IMR-90 (cell line): ENCODE measurements at regions not wholly inside any gene's neighbourhood (a gene's known extent, or its start where the extent isn't known, plus 50 kb on each side); places are given as distances from the start of the nearest gene placed in this dataset.

Source experiments
- ATAC-seq: fragments of 200-7000 bp; cut with Tn5 transposase; 2 replicates; pipeline ENCODE4 v1.9.1; 2020; ENCODE audit warnings: low read depth, mild to moderate bottlenecking, moderate library complexity
- BruUV-seq: library from RNA; stranded (reverse); fragments of 400-500 nt; replicated peaks from 2 replicates; lab custom pipeline; 2021; lab: Mats Ljungman, UMichigan
- CTCF ChIA-PET: fragments of 300-600 bp; formaldehyde crosslinking; extraction: SDS; loops from one replicate; lab custom pipeline; 2021; ENCODE audit warnings: antibody characterized with exemption; lab: Yijun Ruan, JAX
- POLR2A ChIA-PET: fragments of 300-600 bp; sonication (Branson Sonifier 250); formaldehyde crosslinking; loops from one replicate; lab custom pipeline; 2022; ENCODE audit warnings: antibody characterized with exemption; ENCODE audit not compliant: unreplicated experiment; lab: Charles Lee
- DNase-seq: peaks from one replicate; pipeline ENCODE4 v3.0.0; 2013
- H2AFZ ChIP-seq: replicated peaks from 2 replicates; pipeline ENCODE3; 2013; ENCODE audit warnings: low read length, mild to moderate bottlenecking; ENCODE audit not compliant: poor library complexity
- H2AK5ac ChIP-seq: 2 replicates; pipeline ENCODE4 v1.6.1; 2013; ENCODE audit warnings: low read depth, low read length, inconsistent platforms
- H2AK9ac ChIP-seq: replicated peaks from 2 replicates; pipeline ENCODE3; 2013; ENCODE audit warnings: mild to moderate bottlenecking, low read depth, low read length, moderate library complexity; ENCODE audit not compliant: poor library complexity
- H2BK120ac ChIP-seq: 2 replicates; pipeline ENCODE4 v1.6.1; 2013; ENCODE audit warnings: low read depth, low read length, inconsistent platforms
- H2BK15ac ChIP-seq: 3 replicates; pipeline ENCODE4 v1.6.1; 2013; ENCODE audit warnings: low read depth, low read length, inconsistent platforms
- H2BK20ac ChIP-seq: 2 replicates; pipeline ENCODE4 v1.6.1; 2013; ENCODE audit warnings: low read depth, mild to moderate bottlenecking, inconsistent platforms, low read length, moderate library complexity
- H2BK5ac ChIP-seq: 2 replicates; pipeline ENCODE4 v1.6.1; 2013; ENCODE audit warnings: mild to moderate bottlenecking, low read depth, low read length, inconsistent platforms; ENCODE audit not compliant: poor library complexity, severe bottlenecking
- H3K14ac ChIP-seq: replicated peaks from 2 replicates; pipeline ENCODE4 v1.6.1; 2013; ENCODE audit warnings: low read depth, low read length, inconsistent platforms
- H3K18ac ChIP-seq: 2 replicates; pipeline ENCODE4 v1.6.1; 2013; ENCODE audit warnings: low read depth, low read length, control low read depth
- H3K23ac ChIP-seq: 2 replicates; pipeline ENCODE4 v1.6.1; 2013; ENCODE audit warnings: low read depth, low read length, inconsistent platforms
- H3K27ac ChIP-seq: 2 replicates; pipeline ENCODE4 v1.5.1; 2013; ENCODE audit warnings: mild to moderate bottlenecking, control low read depth, low read length; ENCODE audit not compliant: insufficient read depth
- H3K27me3 ChIP-seq: 2 replicates; pipeline ENCODE4 v1.6.1; 2013; ENCODE audit warnings: low read length; ENCODE audit not compliant: control insufficient read depth, insufficient read depth
- H3K36me3 ChIP-seq: 2 replicates; pipeline ENCODE4 v1.6.1; 2013; ENCODE audit warnings: low read length, mixed read lengths; ENCODE audit not compliant: control insufficient read depth, insufficient read depth
- H3K4ac ChIP-seq: 2 replicates; pipeline ENCODE4 v1.6.1; 2013; ENCODE audit warnings: low read depth, low read length, inconsistent platforms
- H3K4me1 ChIP-seq: 2 replicates; pipeline ENCODE4 v1.6.1; 2013; ENCODE audit warnings: low read length, mixed read lengths; ENCODE audit not compliant: control insufficient read depth, insufficient read depth
- H3K4me2 ChIP-seq: 2 replicates; pipeline ENCODE4 v1.6.1; 2013; ENCODE audit warnings: low read depth, mild to moderate bottlenecking, control low read depth, low read length, moderate library complexity
- H3K4me3 ChIP-seq: 2 replicates; pipeline ENCODE4 v1.5.1; 2013; ENCODE audit warnings: low read depth, mild to moderate bottlenecking, control low read depth, low read length, moderate library complexity; ENCODE audit not compliant: insufficient read depth
- H3K56ac ChIP-seq: 2 replicates; pipeline ENCODE4 v1.6.1; 2013; ENCODE audit warnings: low read length, inconsistent platforms; ENCODE audit not compliant: insufficient read depth; ENCODE audit errors: extremely low read depth
- H3K79me1 ChIP-seq, 2 experiments: 2 replicates each; pipeline ENCODE4 v1.6.1; 2013; ENCODE audit warnings: low read length in 2 of 2, inconsistent platforms in 1 of 2, low read depth in 1 of 2
- H3K9ac ChIP-seq: 2 replicates; pipeline ENCODE4 v1.6.1; 2013; ENCODE audit warnings: low read depth, low read length, control low read depth
- H3K9me1 ChIP-seq: 2 replicates; pipeline ENCODE4 v1.6.1; 2013; ENCODE audit warnings: low read length, inconsistent platforms; ENCODE audit not compliant: insufficient read depth
- H3K9me3 ChIP-seq: 2 replicates; pipeline ENCODE4 v1.6.1; 2013; ENCODE audit warnings: low read length; ENCODE audit not compliant: control insufficient read depth, insufficient read depth
- H4K20me1 ChIP-seq: 2 replicates; pipeline ENCODE4 v1.6.1; 2013; ENCODE audit warnings: low read length, inconsistent platforms; ENCODE audit not compliant: insufficient read depth
- H4K5ac ChIP-seq: 2 replicates; pipeline ENCODE4 v1.6.1; 2013; ENCODE audit warnings: mild to moderate bottlenecking, low read depth, low read length, control low read depth
- H4K8ac ChIP-seq, 2 experiments: 2 replicates each; pipeline ENCODE4 v1.6.1; 2013; ENCODE audit warnings: low read depth in 2 of 2, low read length in 2 of 2, control low read depth in 1 of 2, inconsistent platforms in 1 of 2
- H4K91ac ChIP-seq: 2 replicates; pipeline ENCODE4 v1.6.1; 2013; ENCODE audit warnings: low read depth, low read length, inconsistent platforms; ENCODE audit not compliant: insufficient read depth
- BHLHE40 ChIP-seq: fragments of 150-350 bp; IDR thresholded peaks from 2 replicates; pipeline ENCODE4 v1.6.1; 2016; ENCODE audit warnings: mild to moderate bottlenecking, low read depth, low read length
- CEBPB ChIP-seq: IDR thresholded peaks from 2 replicates; pipeline ENCODE4 v1.6.1; 2012; ENCODE audit warnings: low read depth, low read length, improper control_type of control experiment
- CHD1 ChIP-seq: IDR thresholded peaks from 2 replicates; pipeline ENCODE4 v1.6.1; 2012; ENCODE audit warnings: low read depth, low read length, improper control_type of control experiment
- FOS ChIP-seq: fragments of 150-350 bp; IDR thresholded peaks from 2 replicates; pipeline ENCODE4 v1.6.1; 2016; ENCODE audit warnings: low read depth, low read length
- MAFK ChIP-seq: IDR thresholded peaks from 2 replicates; pipeline ENCODE4 v1.6.1; 2012; ENCODE audit warnings: low read depth, low read length, improper control_type of control experiment
- MAZ ChIP-seq: IDR thresholded peaks from 2 replicates; pipeline ENCODE4 v1.6.1; 2012; ENCODE audit warnings: low read depth, mild to moderate bottlenecking, low read length, improper control_type of control experiment, moderate library complexity, borderline replicate concordance
- MXI1 ChIP-seq: IDR thresholded peaks from 2 replicates; pipeline ENCODE4 v1.6.1; 2012; ENCODE audit warnings: low read depth, mild to moderate bottlenecking, low read length, moderate library complexity, borderline replicate concordance
- NFE2L2 ChIP-seq: fragments of 150-350 bp; IDR thresholded peaks from 2 replicates; pipeline ENCODE4 v1.6.1; 2016; ENCODE audit warnings: low read depth, mild to moderate bottlenecking, low read length
- POLR2A ChIP-seq: IDR thresholded peaks from 2 replicates; pipeline ENCODE4 v1.6.1; 2012; ENCODE audit warnings: mild to moderate bottlenecking, low read depth, low read length
- RAD21 ChIP-seq: IDR thresholded peaks from 2 replicates; pipeline ENCODE4 v1.6.1; 2012; ENCODE audit warnings: low read length, improper control_type of control experiment
- RCOR1 ChIP-seq: IDR thresholded peaks from 2 replicates; pipeline ENCODE4 v1.6.1; 2012; ENCODE audit warnings: mild to moderate bottlenecking, low read length, improper control_type of control experiment; ENCODE audit not compliant: insufficient replicate concordance
- RFX5 ChIP-seq: IDR thresholded peaks from 2 replicates; pipeline ENCODE4 v1.8.0; 2012; ENCODE audit warnings: low read depth, mild to moderate bottlenecking, low read length, moderate library complexity
- SMC3 ChIP-seq: fragments of 150-350 bp; IDR thresholded peaks from 2 replicates; pipeline ENCODE4 v1.6.1; 2016; ENCODE audit warnings: low read depth, mild to moderate bottlenecking, antibody characterized with exemption, low read length, moderate library complexity
- WGBS, 2 experiments: methylation state at CpG; one replicate each; pipeline versions ENCODE4 v1.1.5 to v1.1.7; 2013; ENCODE audit warnings: missing lambda C conversion rate in 2 of 2; ENCODE audit not compliant: insufficient read length in 1 of 2; ENCODE audit errors: extremely low coverage in 2 of 2; 5-methylcytosine and 5-hydroxymethylcytosine counted together
- dilution Hi-C: fragments of 300-500 bp; cut with HindIII; formaldehyde crosslinking; loops from one replicate; pipeline ENCODE4 v1.14.3; 2018; ENCODE audit warnings: low sequenced_read_pairs; ENCODE audit not compliant: unreplicated experiment
- in situ Hi-C: fragments of 300-500 bp; cut with MboI; formaldehyde crosslinking; loops from 3 replicates; pipeline ENCODE4 v1.14.3; 2019; ENCODE audit warnings: low sequenced_read_pairs, inconsistent platforms, mixed read lengths
- intact Hi-C: fragments of 100-400 bp; cut with micrococcal nuclease; formaldehyde crosslinking; loops from 2 replicates; pipeline ENCODE4 v1.10.0; 2022
- TF ChIP-seq, protein P1 (sequence below): fragments of 150-350 bp; IDR thresholded peaks from 2 replicates; pipeline ENCODE4 v1.6.1; 2016; ENCODE audit warnings: low read depth, mild to moderate bottlenecking, low read length, moderate library complexity, borderline replicate concordance
- TF ChIP-seq, protein P2 (sequence below): conservative IDR thresholded peaks from 2 replicates; pipeline ENCODE4 v1.5.1; 2012; ENCODE audit warnings: mild to moderate bottlenecking, low read depth, low read length, improper control_type of control experiment
- TF ChIP-seq, protein P3 (sequence below): fragments of 150-350 bp; IDR thresholded peaks from 2 replicates; pipeline ENCODE4 v1.6.1; 2017; ENCODE audit warnings: mild to moderate bottlenecking, antibody characterized with exemption, low read length, low read depth

DNA sequence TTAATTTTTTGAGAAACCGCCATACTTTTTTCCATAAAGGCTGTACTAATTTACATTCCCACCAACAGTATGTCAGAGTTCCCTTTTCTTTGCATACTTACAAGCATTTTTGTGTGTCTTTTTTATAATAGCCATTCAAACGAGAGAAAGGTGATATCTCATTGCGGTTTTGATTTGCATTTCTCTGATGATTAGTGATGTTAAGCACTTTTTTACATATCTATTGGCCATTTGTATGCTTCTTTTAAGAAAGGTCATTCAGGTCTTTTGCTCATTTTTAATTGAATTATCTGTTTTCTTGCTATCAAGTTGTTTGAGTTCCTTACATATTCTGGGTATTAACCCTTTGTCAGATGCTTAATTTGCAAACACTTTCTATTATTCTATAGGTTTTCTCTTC is 176.1 kb upstream of the UFL1 start:
- ChIA-PET CTCF (no interaction called here), POLR2A (no interaction called here)
- no peak overlapping the region for H3K56ac ChIP-seq
- no peak overlapping the region for H2BK15ac ChIP-seq
- H3K18ac ChIP-seq = no peak overlapping the region
- ATAC-seq (no peak), DNase-seq (no peak)
- H3K9ac ChIP-seq = no peak overlapping the region
- no CpG with 5 or more reads among the region's 3 CpGs for WGBS, 2 experiments
- H2BK20ac ChIP-seq = no peak overlapping the region
- H3K27ac ChIP-seq = no peak overlapping the region
- dilution Hi-C loops (no loop called here), in situ Hi-C loops (no loop called here), intact Hi-C loops (no loop called here)
- no peaks in the 10 kb centered on the region for H3K79me1 ChIP-seq
- H3K36me3 ChIP-seq = no peaks in the 10 kb centered on the region
- H3K14ac ChIP-seq = no peak overlapping the region
- no peak overlapping the region for H3K4me3 ChIP-seq
- no peak overlapping the region for H2BK120ac ChIP-seq
- no peak overlapping the region for H3K4me2 ChIP-seq
- H3K9me3 ChIP-seq = peaks cover 3% of the 10 kb centered on the region; the same call in 1 of the 2 replicates
- no TSS peak for BruUV-seq
- H2AFZ ChIP-seq = no peak overlapping the region
- H4K5ac ChIP-seq = no peak overlapping the region
- no peaks in the 10 kb centered on the region for H3K27me3 ChIP-seq
- H4K8ac ChIP-seq = no peak overlapping the region
- no peaks in the 10 kb centered on the region for H4K20me1 ChIP-seq
- no peaks in the 10 kb centered on the region for H3K4me1 ChIP-seq
- no peak overlapping the region for H3K23ac ChIP-seq
- no peak overlapping the region for H2BK5ac ChIP-seq
- H2AK9ac ChIP-seq = no peak overlapping the region
- H3K9me1 ChIP-seq = no peaks in the 10 kb centered on the region
- TF ChIP-seq, protein P1, sequence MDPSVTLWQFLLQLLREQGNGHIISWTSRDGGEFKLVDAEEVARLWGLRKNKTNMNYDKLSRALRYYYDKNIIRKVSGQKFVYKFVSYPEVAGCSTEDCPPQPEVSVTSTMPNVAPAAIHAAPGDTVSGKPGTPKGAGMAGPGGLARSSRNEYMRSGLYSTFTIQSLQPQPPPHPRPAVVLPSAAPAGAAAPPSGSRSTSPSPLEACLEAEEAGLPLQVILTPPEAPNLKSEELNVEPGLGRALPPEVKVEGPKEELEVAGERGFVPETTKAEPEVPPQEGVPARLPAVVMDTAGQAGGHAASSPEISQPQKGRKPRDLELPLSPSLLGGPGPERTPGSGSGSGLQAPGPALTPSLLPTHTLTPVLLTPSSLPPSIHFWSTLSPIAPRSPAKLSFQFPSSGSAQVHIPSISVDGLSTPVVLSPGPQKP = no peak
- TF ChIP-seq MXI1 (no peak), MAZ (no peak), CEBPB (no peak), FOS (no peak), MAFK (no peak), POLR2A (no peak), NFE2L2 (no peak), RAD21 (no peak), CHD1 (no peak), SMC3 (no peak), RCOR1 (no peak), BHLHE40 (no peak), RFX5 (no peak)
- TF ChIP-seq, protein P2, sequence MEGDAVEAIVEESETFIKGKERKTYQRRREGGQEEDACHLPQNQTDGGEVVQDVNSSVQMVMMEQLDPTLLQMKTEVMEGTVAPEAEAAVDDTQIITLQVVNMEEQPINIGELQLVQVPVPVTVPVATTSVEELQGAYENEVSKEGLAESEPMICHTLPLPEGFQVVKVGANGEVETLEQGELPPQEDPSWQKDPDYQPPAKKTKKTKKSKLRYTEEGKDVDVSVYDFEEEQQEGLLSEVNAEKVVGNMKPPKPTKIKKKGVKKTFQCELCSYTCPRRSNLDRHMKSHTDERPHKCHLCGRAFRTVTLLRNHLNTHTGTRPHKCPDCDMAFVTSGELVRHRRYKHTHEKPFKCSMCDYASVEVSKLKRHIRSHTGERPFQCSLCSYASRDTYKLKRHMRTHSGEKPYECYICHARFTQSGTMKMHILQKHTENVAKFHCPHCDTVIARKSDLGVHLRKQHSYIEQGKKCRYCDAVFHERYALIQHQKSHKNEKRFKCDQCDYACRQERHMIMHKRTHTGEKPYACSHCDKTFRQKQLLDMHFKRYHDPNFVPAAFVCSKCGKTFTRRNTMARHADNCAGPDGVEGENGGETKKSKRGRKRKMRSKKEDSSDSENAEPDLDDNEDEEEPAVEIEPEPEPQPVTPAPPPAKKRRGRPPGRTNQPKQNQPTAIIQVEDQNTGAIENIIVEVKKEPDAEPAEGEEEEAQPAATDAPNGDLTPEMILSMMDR = no peak
- TF ChIP-seq, protein P3, sequence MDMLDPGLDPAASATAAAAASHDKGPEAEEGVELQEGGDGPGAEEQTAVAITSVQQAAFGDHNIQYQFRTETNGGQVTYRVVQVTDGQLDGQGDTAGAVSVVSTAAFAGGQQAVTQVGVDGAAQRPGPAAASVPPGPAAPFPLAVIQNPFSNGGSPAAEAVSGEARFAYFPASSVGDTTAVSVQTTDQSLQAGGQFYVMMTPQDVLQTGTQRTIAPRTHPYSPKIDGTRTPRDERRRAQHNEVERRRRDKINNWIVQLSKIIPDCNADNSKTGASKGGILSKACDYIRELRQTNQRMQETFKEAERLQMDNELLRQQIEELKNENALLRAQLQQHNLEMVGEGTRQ = no peak
- no peak overlapping the region for H2AK5ac ChIP-seq
- no peak overlapping the region for H4K91ac ChIP-seq
- H3K4ac ChIP-seq = no peak overlapping the region
